Hepatocyte (in vitro differentiated cells): ENCODE measurements at regions not wholly inside any gene's neighbourhood (a gene's known extent, or its start where the extent isn't known, plus 50 kb on each side); places are given as distances from the start of the nearest gene placed in this dataset.
A peak's percentile ranks its signal among the peaks of the same experiment; 100 is the strongest.
"Not testable (repeated sequence)": the region's sequence is repeated elsewhere in the genome, so short reads cannot be mapped to it uniquely, and the experiment has no call there.

Source experiments
- DNase-seq: peaks from one replicate; pipeline ENCODE4 v3.0.0-alpha.2; 2016; ENCODE audit warnings: low spot score
- H2AFZ ChIP-seq: fragments of 200-600 bp; sonication (generic); 2 replicates; pipeline ENCODE4 v1.6.0; 2016; ENCODE audit warnings: antibody characterized with exemption, mild to moderate bottlenecking
- H3K27ac ChIP-seq: fragments of 200-600 bp; sonication (generic); 2 replicates; pipeline ENCODE4 v1.5.1; 2016; ENCODE audit warnings: mild to moderate bottlenecking
- H3K27me3 ChIP-seq: fragments of 200-600 bp; sonication (generic); 2 replicates; pipeline ENCODE4 v1.6.1; 2016
- H3K36me3 ChIP-seq: fragments of 200-600 bp; sonication (generic); replicated peaks from 2 replicates; pipeline ENCODE4 v1.5.1; 2016; ENCODE audit warnings: low read depth; ENCODE audit not compliant: insufficient read depth
- H3K4me1 ChIP-seq: fragments of 200-600 bp; sonication (generic); 2 replicates; pipeline ENCODE4 v1.5.1; 2016; ENCODE audit warnings: mild to moderate bottlenecking, moderate library complexity; ENCODE audit not compliant: insufficient read depth
- H3K4me2 ChIP-seq: fragments of 200-600 bp; sonication (generic); 2 replicates; pipeline ENCODE4 v1.6.0; 2016
- H3K4me3 ChIP-seq: fragments of 200-600 bp; sonication (generic); 2 replicates; pipeline ENCODE4 v1.5.1; 2016; ENCODE audit warnings: mild to moderate bottlenecking
- H3K79me2 ChIP-seq: fragments of 200-600 bp; sonication (generic); 2 replicates; pipeline ENCODE4 v1.6.0; 2017; ENCODE audit warnings: mild to moderate bottlenecking
- H3K9me2 ChIP-seq: fragments of 200-600 bp; sonication (generic); replicated peaks from 2 replicates; pipeline ENCODE4 v1.6.0; 2017; ENCODE audit warnings: mild to moderate bottlenecking; ENCODE audit not compliant: insufficient read depth
- H3K9me3 ChIP-seq: fragments of 200-600 bp; sonication (generic); 2 replicates; pipeline ENCODE4 v1.5.1; 2016; ENCODE audit warnings: low read depth, mild to moderate bottlenecking
- H4K20me1 ChIP-seq: fragments of 200-600 bp; sonication (generic); 2 replicates; pipeline ENCODE4 v1.6.0; 2016; ENCODE audit warnings: mild to moderate bottlenecking; ENCODE audit not compliant: insufficient read depth, poor library complexity, severe bottlenecking
- CTCF ChIP-seq: fragments of 200-600 bp; sonication (generic); IDR thresholded peaks from 2 replicates; pipeline ENCODE4 v1.5.1; 2016; ENCODE audit warnings: antibody characterized with exemption, mild to moderate bottlenecking; ENCODE audit not compliant: poor library complexity
- EZH2 ChIP-seq: fragments of 200-600 bp; sonication (generic); IDR thresholded peaks from 2 replicates; pipeline ENCODE4 v1.6.1; 2016; ENCODE audit warnings: antibody characterized with exemption, mild to moderate bottlenecking, borderline replicate concordance
- EZH2phosphoT487 ChIP-seq: fragments of 200-600 bp; sonication (generic); IDR thresholded peaks from one replicate; pipeline ENCODE4 v1.6.1; 2018; ENCODE audit warnings: antibody characterized with exemption, mild to moderate bottlenecking, low read depth, moderate library complexity; ENCODE audit not compliant: unreplicated experiment, severe bottlenecking
- WGBS: methylation state at CpG from one replicate; pipeline ENCODE4 v1.1.6; 2016; ENCODE audit warnings: low lambda C conversion rate; ENCODE audit errors: missing lambda C conversion rate; 5-methylcytosine and 5-hydroxymethylcytosine counted together

GRCh38 chr7:114334989-114335388 is 79.6 kb upstream of the FOXP2 start:
- Histone ChIP-seq H3K9me3 (no peaks in the 10 kb centered on the region), H3K9me2 (no peaks in the 10 kb centered on the region), H3K4me2 (no peak overlapping the region), H2AFZ (no peak overlapping the region), H4K20me1 (no peaks in the 10 kb centered on the region), H3K27ac (no peak overlapping the region), H3K27me3 (no peaks in the 10 kb centered on the region), H3K4me3 (no peak overlapping the region), H3K4me1 (no peaks in the 10 kb centered on the region), H3K79me2 (no peaks in the 10 kb centered on the region), H3K36me3 (no peaks in the 10 kb centered on the region)
- WGBS = 43% methylated on average over 1 of the region's 1 CpG
- no peak for DNase-seq
- TF ChIP-seq EZH2phosphoT487 = no peak
- TF ChIP-seq EZH2 = no peak
- TF ChIP-seq CTCF = peak; percentile 11

DNA sequence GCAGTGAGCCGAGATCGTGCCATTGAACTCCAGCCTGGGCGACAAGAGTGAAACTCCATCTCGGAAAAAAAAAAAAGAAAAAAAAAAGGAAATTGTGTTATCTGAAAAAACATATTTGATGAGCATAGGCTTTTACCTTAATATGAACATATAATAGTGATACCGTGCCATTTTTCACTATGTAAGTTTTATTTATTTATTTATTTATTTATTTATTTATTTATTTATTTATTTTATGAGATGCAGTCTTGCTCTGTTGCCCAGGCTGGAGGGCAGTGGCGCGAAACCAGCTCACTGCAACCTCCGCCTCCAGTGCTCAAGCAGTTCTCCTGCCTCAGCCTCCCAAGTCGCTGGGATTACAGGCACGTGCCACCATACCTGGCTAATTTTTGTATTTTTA is 85.2 kb upstream of the FOXP2 start:
- DNase-seq, H3K9me3 ChIP-seq, H3K79me2 ChIP-seq, H3K9me2 ChIP-seq, H2AFZ ChIP-seq, H3K27ac ChIP-seq, H3K4me1 ChIP-seq, H4K20me1 ChIP-seq, H3K4me3 ChIP-seq, H3K36me3 ChIP-seq, H3K27me3 ChIP-seq, H3K4me2 ChIP-seq: not testable (repeated sequence)
- 93% methylated on average over 10 of the region's 10 CpGs for WGBS

DNA sequence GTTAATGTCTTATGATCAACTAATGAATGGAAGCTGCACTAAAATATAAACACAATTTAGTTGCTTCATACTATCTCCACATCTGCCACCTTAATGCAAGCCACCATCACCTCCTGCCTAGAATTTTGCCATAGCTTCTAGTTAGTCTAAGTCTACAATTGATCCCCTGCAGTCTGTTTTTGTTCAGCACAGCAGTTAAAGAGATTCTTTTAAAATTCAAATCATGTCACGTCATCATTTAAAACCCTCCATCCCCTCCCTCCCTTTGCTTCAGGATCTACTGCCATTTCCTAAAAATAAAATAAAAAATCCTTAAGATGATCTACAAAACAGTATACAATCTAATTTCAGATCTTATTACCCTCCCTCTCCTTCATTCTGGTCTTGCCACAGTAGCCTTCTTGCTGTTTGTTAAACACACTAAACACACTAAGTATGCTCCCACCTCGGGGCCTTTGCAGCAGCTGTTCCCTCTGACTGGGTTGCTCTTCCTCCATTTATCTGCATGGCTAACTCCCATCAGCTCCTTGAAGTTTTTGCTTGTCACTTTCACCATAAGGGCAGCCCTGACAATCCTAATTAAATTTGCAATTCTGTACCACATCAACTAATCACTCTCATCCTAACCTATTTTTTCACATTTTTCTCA is 97.0 kb upstream of the FOXP2 start:
- no peak overlapping the region for H2AFZ ChIP-seq
- no peaks in the 10 kb centered on the region for H3K4me1 ChIP-seq
- TF ChIP-seq EZH2 (no peak), CTCF (no peak), EZH2phosphoT487 (no peak)
- no peak overlapping the region for H3K4me2 ChIP-seq
- no peaks in the 10 kb centered on the region for H3K9me3 ChIP-seq
- WGBS = 43% methylated on average over 2 of the region's 2 CpGs
- H3K9me2 ChIP-seq = no peaks in the 10 kb centered on the region
- no peaks in the 10 kb centered on the region for H4K20me1 ChIP-seq
- DNase-seq = no peak
- no peak overlapping the region for H3K27ac ChIP-seq
- H3K36me3 ChIP-seq = no peaks in the 10 kb centered on the region
- H3K4me3 ChIP-seq = no peak overlapping the region
- H3K79me2 ChIP-seq = no peaks in the 10 kb centered on the region
- H3K27me3 ChIP-seq = no peaks in the 10 kb centered on the region

DNA sequence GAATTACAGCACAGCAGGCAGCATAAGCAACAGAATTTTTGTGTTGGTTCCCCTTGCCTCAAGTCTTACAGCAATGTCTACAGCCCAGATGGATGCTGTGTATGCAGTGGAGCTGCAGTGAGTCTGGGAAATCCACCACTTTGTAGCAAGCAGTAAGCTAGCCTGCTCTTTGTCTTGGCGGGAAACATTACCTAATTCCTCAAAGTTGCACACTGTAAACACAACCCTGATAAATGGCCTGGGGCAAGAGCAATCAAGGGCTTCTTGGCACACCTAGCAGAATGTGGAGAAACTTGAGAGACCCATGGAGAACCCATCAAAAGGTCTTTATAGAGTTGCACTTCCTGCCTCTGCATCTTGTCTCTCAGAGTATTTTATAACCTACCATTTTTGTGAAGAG is 102.0 kb upstream of the FOXP2 start:
- Histone ChIP-seq H3K9me3 (no peaks in the 10 kb centered on the region), H3K9me2 (no peaks in the 10 kb centered on the region), H3K36me3 (no peaks in the 10 kb centered on the region), H2AFZ (no peak overlapping the region), H3K79me2 (no peaks in the 10 kb centered on the region), H3K27ac (no peak overlapping the region), H3K27me3 (no peaks in the 10 kb centered on the region), H3K4me2 (no peak overlapping the region), H3K4me3 (no peak overlapping the region), H4K20me1 (no peaks in the 10 kb centered on the region), H3K4me1 (no peaks in the 10 kb centered on the region)
- WGBS = 85% methylated on average over 1 of the region's 1 CpG
- peak; percentile 8 for DNase-seq
- no peak for TF ChIP-seq EZH2phosphoT487
- no peak for TF ChIP-seq EZH2
- no peak for TF ChIP-seq CTCF
